GM18498 (cell line): ENCODE measurements at regions not wholly inside any gene's neighbourhood (a gene's known extent, or its start where the extent isn't known, plus 50 kb on each side); places are given as distances from the start of the nearest gene placed in this dataset.

Source experiments
- ATAC-seq: cut with Tn5 transposase; IDR thresholded peaks from one replicate; pipeline ENCODE4 v1.9.1; 2021; ENCODE audit warnings: mild to moderate bottlenecking, moderate library complexity; ENCODE audit not compliant: unreplicated experiment

GRCh38 chr1:187413405-187414169 is 584.8 kb downstream of the PLA2G4A start:
- no peak for ATAC-seq

GRCh38 chr1:187415065-187415464 is 586.3 kb downstream of the PLA2G4A start:
- no peak for ATAC-seq

- no peak for ATAC-seq
These were observed 588.8 kb downstream of the PLA2G4A start for GRCh38 chr1:187417520-187417919.

GRCh38 chr1:187433598-187433997 is 604.8 kb downstream of the PLA2G4A start:
- no peak for ATAC-seq

GRCh38 chr1:187442603-187443002 is 613.9 kb downstream of the PLA2G4A start:
- no peak for ATAC-seq

GRCh38 chr1:187443939-187444338 is 615.2 kb downstream of the PLA2G4A start:
- ATAC-seq: no peak

GRCh38 chr1:187445066-187445465 is 616.3 kb downstream of the PLA2G4A start:
- ATAC-seq: no peak

GRCh38 chr1:187451238-187451637 is 622.5 kb downstream of the PLA2G4A start:
- no peak for ATAC-seq

- no peak for ATAC-seq
These were observed 625.3 kb downstream of the PLA2G4A start for GRCh38 chr1:187454010-187454409.

- ATAC-seq: no peak
These were observed 627.7 kb downstream of the PLA2G4A start for GRCh38 chr1:187456446-187456845.

- no peak for ATAC-seq
These were observed 631.3 kb downstream of the PLA2G4A start for GRCh38 chr1:187460093-187460492.

- ATAC-seq: no peak
These were observed 635.6 kb downstream of the PLA2G4A start for GRCh38 chr1:187464320-187464719.

GRCh38 chr1:187465441-187465840 is 636.7 kb downstream of the PLA2G4A start:
- no peak for ATAC-seq

GRCh38 chr1:187469836-187470235 is 641.1 kb downstream of the PLA2G4A start:
- no peak for ATAC-seq

GRCh38 chr1:187471555-187471954 is 642.8 kb downstream of the PLA2G4A start:
- ATAC-seq: no peak

- ATAC-seq: no peak
These were observed 645.6 kb downstream of the PLA2G4A start for GRCh38 chr1:187474336-187474735.

GRCh38 chr1:187476671-187477070 is 647.9 kb downstream of the PLA2G4A start:
- no peak for ATAC-seq

- ATAC-seq: no peak
These were observed 648.4 kb downstream of the PLA2G4A start for GRCh38 chr1:187477103-187477502.

- ATAC-seq: no peak
These were observed 648.8 kb downstream of the PLA2G4A start for GRCh38 chr1:187477535-187477934.

- no peak for ATAC-seq
These were observed 652.9 kb downstream of the PLA2G4A start for GRCh38 chr1:187481581-187482148.

- no peak for ATAC-seq
These were observed 661.5 kb downstream of the PLA2G4A start for GRCh38 chr1:187490266-187490665.

GRCh38 chr1:187491082-187491720 is 662.5 kb downstream of the PLA2G4A start:
- ATAC-seq: no peak
